ENCODE measurements at regions not wholly inside any gene's neighbourhood (a gene's known extent, or its start where the extent isn't known, plus 50 kb on each side); places are given as distances from the start of the nearest gene placed in this dataset.

DNA sequence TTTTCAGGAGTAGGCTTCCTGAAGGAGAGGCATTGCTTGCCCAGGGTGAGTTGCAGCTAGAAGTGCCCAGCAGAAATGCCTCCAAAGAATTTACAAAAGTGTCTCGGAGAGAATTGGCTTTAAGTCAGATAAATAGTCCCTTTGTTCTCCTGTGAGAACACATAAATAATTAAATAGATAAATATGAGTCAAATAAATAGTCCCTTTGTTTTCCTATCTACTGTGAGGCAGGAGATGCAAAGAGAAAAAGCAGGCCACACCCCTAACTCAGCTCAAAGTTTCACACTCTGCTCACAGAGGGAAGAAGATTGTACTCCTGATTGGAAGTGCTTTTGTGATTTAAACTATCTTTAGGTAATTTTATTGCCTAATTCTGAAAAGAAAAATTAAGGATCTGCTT, 180.7 kb upstream of the PRSS16 start:
- Histone ChIP-seq H3K4me3 (ENCODE audit: insufficient read depth, low read length) (no peak overlapping the region), H4K20me1 (ENCODE audit: insufficient read depth, low read length) (no peaks in the 10 kb centered on the region), H3K27me3 (ENCODE audit: insufficient read depth, low read length) (no peaks in the 10 kb centered on the region), H3K36me3 (ENCODE audit: insufficient read depth, low read length) (no peaks in the 10 kb centered on the region), H3K27ac (ENCODE audit: low read depth, low read length) (no peak overlapping the region), H3K4me2 (ENCODE audit: insufficient read depth, low read length) (no peak overlapping the region), H3K79me2 (ENCODE audit: insufficient read depth, low read length) (no peaks in the 10 kb centered on the region), H2AFZ (ENCODE audit: low read length) (no peak overlapping the region), H3K9me3 (ENCODE audit: low read depth, low read length) (no peaks in the 10 kb centered on the region), H3K4me1 (ENCODE audit: insufficient read depth, low read length) (no peaks in the 10 kb centered on the region)
- TF ChIP-seq, protein P1, sequence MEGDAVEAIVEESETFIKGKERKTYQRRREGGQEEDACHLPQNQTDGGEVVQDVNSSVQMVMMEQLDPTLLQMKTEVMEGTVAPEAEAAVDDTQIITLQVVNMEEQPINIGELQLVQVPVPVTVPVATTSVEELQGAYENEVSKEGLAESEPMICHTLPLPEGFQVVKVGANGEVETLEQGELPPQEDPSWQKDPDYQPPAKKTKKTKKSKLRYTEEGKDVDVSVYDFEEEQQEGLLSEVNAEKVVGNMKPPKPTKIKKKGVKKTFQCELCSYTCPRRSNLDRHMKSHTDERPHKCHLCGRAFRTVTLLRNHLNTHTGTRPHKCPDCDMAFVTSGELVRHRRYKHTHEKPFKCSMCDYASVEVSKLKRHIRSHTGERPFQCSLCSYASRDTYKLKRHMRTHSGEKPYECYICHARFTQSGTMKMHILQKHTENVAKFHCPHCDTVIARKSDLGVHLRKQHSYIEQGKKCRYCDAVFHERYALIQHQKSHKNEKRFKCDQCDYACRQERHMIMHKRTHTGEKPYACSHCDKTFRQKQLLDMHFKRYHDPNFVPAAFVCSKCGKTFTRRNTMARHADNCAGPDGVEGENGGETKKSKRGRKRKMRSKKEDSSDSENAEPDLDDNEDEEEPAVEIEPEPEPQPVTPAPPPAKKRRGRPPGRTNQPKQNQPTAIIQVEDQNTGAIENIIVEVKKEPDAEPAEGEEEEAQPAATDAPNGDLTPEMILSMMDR (IDR thresholded peaks at IDR 0.05; ENCODE audit: extremely low read depth, low read depth, low read length), result no peak
- no peak for DNase-seq (ENCODE audit: insufficient read length, low spot score, missing footprints)

DNA sequence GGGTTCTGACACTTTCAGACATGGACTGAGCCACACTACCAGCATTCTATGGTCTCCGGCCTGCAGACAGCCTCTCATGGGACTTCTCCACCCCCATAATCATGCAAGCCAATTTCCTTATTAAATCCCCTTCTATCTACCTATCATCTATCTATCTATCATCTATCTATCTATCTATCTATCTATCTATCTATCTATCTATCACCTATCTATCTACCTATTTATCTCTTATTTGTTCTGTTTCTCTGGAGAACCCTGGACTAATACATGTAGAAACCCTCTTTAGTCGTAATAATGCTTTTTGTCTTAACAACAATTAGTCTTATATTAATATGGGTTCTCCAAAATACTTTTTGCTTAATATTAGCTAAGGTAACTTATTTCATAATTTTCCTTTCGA, 174.1 kb upstream of the PRSS16 start:
- Histone ChIP-seq H3K4me2 (ENCODE audit: insufficient read depth, low read length) (no peak overlapping the region), H4K20me1 (ENCODE audit: insufficient read depth, low read length) (no peaks in the 10 kb centered on the region), H3K4me3 (ENCODE audit: insufficient read depth, low read length) (no peak overlapping the region), H3K36me3 (ENCODE audit: insufficient read depth, low read length) (no peaks in the 10 kb centered on the region), H3K9me3 (ENCODE audit: low read depth, low read length) (no peaks in the 10 kb centered on the region), H3K4me1 (ENCODE audit: insufficient read depth, low read length) (peaks cover under 1% of the 10 kb centered on the region), H3K27me3 (ENCODE audit: insufficient read depth, low read length) (no peaks in the 10 kb centered on the region), H3K27ac (ENCODE audit: low read depth, low read length) (no peak overlapping the region), H3K79me2 (ENCODE audit: insufficient read depth, low read length) (no peaks in the 10 kb centered on the region), H2AFZ (ENCODE audit: low read length) (no peak overlapping the region)
- TF ChIP-seq, protein P1 (IDR thresholded peaks at IDR 0.05; ENCODE audit: extremely low read depth, low read depth, low read length), result no peak
- DNase-seq (ENCODE audit: insufficient read length, low spot score, missing footprints), result no peak

DNA sequence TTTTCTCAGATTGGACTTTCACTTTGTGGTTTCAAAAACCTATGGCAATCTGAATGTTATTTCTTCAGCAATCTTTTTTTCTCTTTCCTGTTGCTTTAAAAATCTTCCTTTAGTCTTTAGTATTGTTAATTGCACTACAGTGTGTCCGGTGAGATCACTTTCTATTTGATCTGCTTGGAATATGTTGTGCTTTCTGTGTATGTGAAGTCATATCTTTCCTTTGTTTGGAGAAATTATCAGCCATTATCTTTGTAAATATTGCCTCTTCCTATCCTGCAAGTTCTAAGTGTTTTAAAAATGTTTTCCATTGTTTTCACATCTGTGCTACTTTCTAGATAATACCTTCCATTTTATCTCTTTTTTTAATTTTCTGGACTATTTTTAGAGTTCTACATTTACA, 171.4 kb upstream of the PRSS16 start:
- Histone ChIP-seq H3K79me2 (ENCODE audit: insufficient read depth, low read length) (no peaks in the 10 kb centered on the region), H3K4me2 (ENCODE audit: insufficient read depth, low read length) (no peak overlapping the region), H2AFZ (ENCODE audit: low read length) (no peak overlapping the region), H3K27me3 (ENCODE audit: insufficient read depth, low read length) (no peaks in the 10 kb centered on the region), H3K4me1 (ENCODE audit: insufficient read depth, low read length) (peaks cover 4% of the 10 kb centered on the region), H4K20me1 (ENCODE audit: insufficient read depth, low read length) (no peaks in the 10 kb centered on the region), H3K36me3 (ENCODE audit: insufficient read depth, low read length) (no peaks in the 10 kb centered on the region), H3K9me3 (ENCODE audit: low read depth, low read length) (no peaks in the 10 kb centered on the region), H3K27ac (ENCODE audit: low read depth, low read length) (no peak overlapping the region), H3K4me3 (ENCODE audit: insufficient read depth, low read length) (no peak overlapping the region)
- DNase-seq (ENCODE audit: insufficient read length, low spot score, missing footprints), result no peak
- TF ChIP-seq, protein P1 (IDR thresholded peaks at IDR 0.05; ENCODE audit: extremely low read depth, low read depth, low read length), result no peak

DNA sequence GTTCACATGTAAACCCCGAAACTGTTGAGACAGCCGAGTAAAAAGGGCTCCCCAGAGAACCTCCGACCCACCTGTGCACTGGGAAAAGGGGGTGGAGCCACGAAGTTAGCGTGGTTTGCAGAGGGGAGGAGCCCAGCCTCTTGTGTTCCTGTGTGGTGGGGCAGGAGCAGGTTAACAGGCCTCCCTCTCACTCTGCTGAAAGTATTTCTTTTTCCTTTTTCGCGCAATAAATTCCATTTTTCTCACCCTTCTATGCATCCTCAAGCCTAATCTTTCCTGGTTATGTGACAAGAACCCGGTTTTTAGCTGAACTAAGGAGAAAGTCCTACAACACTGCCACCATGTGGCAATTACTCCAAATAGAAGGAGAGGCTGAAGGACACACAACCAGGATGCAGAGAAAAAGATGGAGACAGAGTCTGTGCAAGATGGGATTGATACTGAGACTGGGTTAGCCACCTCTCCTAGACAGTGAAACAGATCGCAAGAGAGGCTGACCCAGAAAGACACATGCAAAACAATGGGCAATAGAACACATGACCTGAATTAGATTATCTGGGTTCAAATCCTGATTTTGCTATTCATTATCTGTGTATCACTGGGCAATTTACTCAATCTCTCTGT, 168.7 kb upstream of the PRSS16 start:
- Histone ChIP-seq H3K36me3 (ENCODE audit: insufficient read depth, low read length) (no peaks in the 10 kb centered on the region), H3K4me1 (ENCODE audit: insufficient read depth, low read length) (peaks cover 4% of the 10 kb centered on the region), H3K27me3 (ENCODE audit: insufficient read depth, low read length) (peaks cover 4% of the 10 kb centered on the region), H3K79me2 (ENCODE audit: insufficient read depth, low read length) (no peaks in the 10 kb centered on the region), H3K27ac (ENCODE audit: low read depth, low read length) (no peak overlapping the region), H3K4me3 (ENCODE audit: insufficient read depth, low read length) (no peak overlapping the region), H4K20me1 (ENCODE audit: insufficient read depth, low read length) (no peaks in the 10 kb centered on the region), H3K4me2 (ENCODE audit: insufficient read depth, low read length) (peak overlapping the region; percentile 70), H3K9me3 (ENCODE audit: low read depth, low read length) (no peaks in the 10 kb centered on the region), H2AFZ (ENCODE audit: low read length) (peak overlapping the region; percentile 69)
- DNase-seq (ENCODE audit: insufficient read length, low spot score, missing footprints), result peak; percentile 42
- TF ChIP-seq, protein P1 (IDR thresholded peaks at IDR 0.05; ENCODE audit: extremely low read depth, low read depth, low read length), result peak; percentile 83

Data from osteoblast (primary cell).